HG02885 (cell line): ENCODE measurements at regions not wholly inside any gene's neighbourhood (a gene's known extent, or its start where the extent isn't known, plus 50 kb on each side); places are given as distances from the start of the nearest gene placed in this dataset.
"Not testable (repeated sequence)": the region's sequence is repeated elsewhere in the genome, so short reads cannot be mapped to it uniquely, and the experiment has no call there.

Source experiments
- ATAC-seq: cut with Tn5 transposase; IDR thresholded peaks from one replicate; pipeline ENCODE4 v1.9.1; 2021; ENCODE audit warnings: mild to moderate bottlenecking; ENCODE audit not compliant: unreplicated experiment, poor library complexity

DNA sequence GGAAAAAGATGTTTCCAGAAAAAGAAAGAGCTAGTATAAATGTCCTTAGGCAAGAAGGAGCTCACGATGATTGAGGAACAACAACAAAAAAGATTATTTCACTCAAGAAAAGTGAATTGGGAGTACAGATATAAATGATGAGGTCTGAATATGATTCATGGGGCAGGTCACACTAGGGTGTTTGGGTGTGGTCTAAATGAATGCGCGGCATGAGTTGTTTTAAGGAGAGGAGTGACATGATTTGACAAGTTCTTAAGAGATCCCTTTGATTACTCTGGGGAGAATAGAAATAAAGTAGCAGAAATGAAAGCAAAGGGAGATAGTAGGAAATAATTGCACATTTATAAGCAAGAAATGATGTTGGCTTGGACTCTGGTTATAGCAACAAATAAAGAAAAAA lies 59.3 kb downstream of the NUTM2D start:
- ATAC-seq: not testable (repeated sequence)

DNA sequence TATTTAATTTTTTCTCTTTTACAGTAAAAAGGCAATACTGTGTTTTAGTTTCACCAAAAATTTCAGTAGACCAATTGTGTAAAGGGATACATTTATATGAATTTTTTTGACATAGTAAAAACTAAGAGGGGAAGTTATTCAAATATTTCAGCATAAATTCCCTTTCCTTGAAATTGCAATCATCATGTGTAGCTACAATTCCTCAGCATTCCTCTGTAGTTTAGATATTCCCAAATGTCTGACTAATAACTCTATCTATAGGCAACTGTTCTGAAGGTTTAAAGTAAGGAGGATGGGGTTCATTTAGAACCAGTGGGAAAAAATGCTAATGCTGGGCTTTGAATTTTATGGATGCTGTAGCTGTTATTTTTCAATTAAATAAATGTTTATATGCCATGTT lies 65.1 kb downstream of the NUTM2D start:
- not testable (repeated sequence) for ATAC-seq

- ATAC-seq: not testable (repeated sequence)
Measured at GRCh38 chr10:87424697-87425373, 67.3 kb downstream of the NUTM2D start.

- not testable (repeated sequence) for ATAC-seq
Measured at GRCh38 chr10:87433836-87434235, 70.9 kb upstream of the MINPP1 start.

- not testable (repeated sequence) for ATAC-seq
Measured at GRCh38 chr10:87435295-87435826, 69.3 kb upstream of the MINPP1 start.

GRCh38 chr10:87436104-87436503 lies 68.6 kb upstream of the MINPP1 start:
- ATAC-seq: peak; percentile 90

GRCh38 chr10:87437450-87437849 lies 67.2 kb upstream of the MINPP1 start:
- ATAC-seq: not testable (repeated sequence)
